Endothelial cell (in vitro differentiated cells): ENCODE measurements at regions not wholly inside any gene's neighbourhood (a gene's known extent, or its start where the extent isn't known, plus 50 kb on each side); places are given as distances from the start of the nearest gene placed in this dataset.

Source experiments
- DNase-seq: peaks from one replicate; pipeline ENCODE4 v3.0.0; 2021; ENCODE audit warnings: low spot score
- H3K27ac Mint-ChIP-seq: one replicate; pipeline ENCODE4 v1.8.0; 2021; ENCODE audit warnings: mixed read lengths, inconsistent platforms; ENCODE audit not compliant: unreplicated experiment
- H3K27me3 Mint-ChIP-seq: one replicate; pipeline ENCODE4 v1.8.0; 2021; ENCODE audit warnings: mild to moderate bottlenecking, moderate library complexity, mixed read lengths, inconsistent platforms; ENCODE audit not compliant: unreplicated experiment
- H3K36me3 Mint-ChIP-seq: one replicate; pipeline ENCODE4 v1.8.0; 2021; ENCODE audit warnings: mild to moderate bottlenecking, low read depth, mixed read lengths, inconsistent platforms; ENCODE audit not compliant: unreplicated experiment
- H3K4me1 Mint-ChIP-seq: one replicate; pipeline ENCODE4 v1.8.0; 2021; ENCODE audit warnings: mild to moderate bottlenecking, mixed read lengths, inconsistent platforms; ENCODE audit not compliant: unreplicated experiment
- H3K4me3 Mint-ChIP-seq: one replicate; pipeline ENCODE4 v1.8.0; 2021; ENCODE audit warnings: mild to moderate bottlenecking, mixed read lengths, inconsistent platforms; ENCODE audit not compliant: unreplicated experiment
- H3K9me3 Mint-ChIP-seq: one replicate; pipeline ENCODE4 v1.8.0; 2021; ENCODE audit warnings: mixed read lengths, inconsistent platforms; ENCODE audit not compliant: unreplicated experiment
- CTCF ChIP-seq: fragments of 200-600 bp; sonication (generic); IDR thresholded peaks from one replicate; pipeline ENCODE4 v1.5.0; 2021; ENCODE audit warnings: antibody characterized with exemption; ENCODE audit not compliant: unreplicated experiment

DNA sequence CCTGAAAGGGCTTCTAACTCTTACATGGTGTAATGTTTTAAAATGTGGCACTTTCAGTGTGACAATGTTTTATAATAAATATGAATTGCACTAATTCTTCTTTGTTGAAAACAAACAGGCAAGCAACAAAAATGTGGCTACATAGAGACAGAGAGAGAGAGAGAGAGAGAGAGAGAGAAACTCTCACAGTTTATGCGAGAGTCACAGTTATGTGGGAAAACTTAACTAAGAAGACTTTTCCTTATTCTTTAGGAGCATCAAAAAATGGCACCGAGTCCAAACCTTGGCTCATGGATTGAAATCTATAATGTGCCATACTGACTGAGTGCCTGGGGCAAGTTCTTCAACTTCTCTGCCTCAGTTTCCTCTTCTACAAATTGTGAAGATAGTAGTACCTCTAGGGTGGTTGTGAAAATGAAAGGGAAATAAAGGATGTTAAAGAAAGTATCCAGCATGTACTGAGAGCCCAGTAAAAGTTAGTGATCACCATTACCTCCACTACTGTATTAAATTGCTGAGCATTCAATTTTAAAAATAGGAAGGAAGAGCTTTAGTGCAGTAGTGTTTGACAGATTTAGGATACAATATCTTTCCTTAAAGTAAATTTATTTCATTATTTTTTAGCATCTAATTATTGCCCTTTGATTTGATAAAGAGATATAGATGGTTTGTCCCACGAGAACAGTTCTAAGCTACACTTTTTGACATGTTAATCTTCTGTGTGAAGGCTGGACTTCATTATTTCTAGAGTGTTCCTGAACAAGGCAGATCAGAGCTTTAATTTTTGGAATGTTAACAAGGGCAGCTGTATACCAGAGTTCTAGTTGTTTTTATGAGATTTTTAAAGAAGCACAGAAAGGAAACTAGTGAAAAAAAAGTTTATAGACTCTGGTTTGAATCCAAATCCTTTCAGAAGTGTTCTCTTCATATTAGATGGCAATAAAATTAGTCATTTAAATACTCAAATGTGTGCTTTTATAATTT is 187.5 kb upstream of the ANK2 start:
- no peak overlapping the region for H3K27ac Mint-ChIP-seq
- no peaks in the 10 kb centered on the region for H3K27me3 Mint-ChIP-seq
- TF ChIP-seq CTCF = no peak
- H3K4me3 Mint-ChIP-seq = no peak overlapping the region
- peaks cover 10% of the 10 kb centered on the region for H3K4me1 Mint-ChIP-seq
- H3K36me3 Mint-ChIP-seq = no peaks in the 10 kb centered on the region
- no peaks in the 10 kb centered on the region for H3K9me3 Mint-ChIP-seq
- DNase-seq = no peak

DNA sequence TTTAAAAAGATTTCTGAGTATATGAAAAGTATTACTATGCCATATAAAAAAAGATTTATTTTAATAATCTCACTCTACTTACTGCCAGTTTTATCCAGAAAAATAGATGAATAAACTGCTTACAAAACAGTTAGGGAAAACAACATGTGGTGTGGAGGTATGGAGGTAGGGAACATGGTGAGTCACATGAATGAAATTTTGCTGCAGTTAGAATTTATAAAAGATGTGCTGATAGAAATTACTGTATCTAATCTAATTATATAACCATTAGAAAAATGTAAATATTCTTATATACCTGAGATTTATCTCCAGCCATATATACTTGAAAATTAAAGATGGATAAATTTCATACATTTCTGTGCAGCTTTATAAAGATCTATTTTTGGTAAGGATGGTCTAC is 184.0 kb upstream of the ANK2 start:
- Mint-ChIP-seq H3K27me3 (no peaks in the 10 kb centered on the region), H3K4me3 (no peak overlapping the region), H3K36me3 (no peaks in the 10 kb centered on the region), H3K4me1 (peaks cover 10% of the 10 kb centered on the region), H3K9me3 (no peaks in the 10 kb centered on the region), H3K27ac (no peak overlapping the region)
- no peak for DNase-seq
- no peak for TF ChIP-seq CTCF

DNA sequence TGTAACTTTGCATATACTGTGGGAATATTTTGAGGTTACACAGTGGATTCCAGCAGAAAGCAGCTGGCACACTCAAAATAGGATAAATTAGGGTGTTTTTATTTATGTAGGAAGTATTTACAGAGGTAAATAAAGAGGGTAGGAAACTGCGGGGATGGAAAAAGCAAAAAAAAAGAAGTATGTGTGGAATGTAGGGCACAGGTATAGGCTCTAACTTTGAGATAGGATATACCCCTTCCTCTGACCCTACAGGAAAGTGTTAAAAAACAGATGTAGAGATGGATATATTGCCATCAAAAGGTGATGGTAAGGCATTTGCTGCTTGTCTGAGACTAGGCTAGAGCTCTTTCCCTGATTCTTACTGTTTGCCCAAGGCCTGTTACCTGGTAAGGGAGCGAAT is 173.1 kb upstream of the ANK2 start:
- TF ChIP-seq CTCF = no peak
- DNase-seq = no peak
- peaks cover 5% of the 10 kb centered on the region for H3K4me1 Mint-ChIP-seq
- H3K9me3 Mint-ChIP-seq = no peaks in the 10 kb centered on the region
- H3K27ac Mint-ChIP-seq = no peak overlapping the region
- H3K4me3 Mint-ChIP-seq = no peak overlapping the region
- H3K27me3 Mint-ChIP-seq = no peaks in the 10 kb centered on the region
- H3K36me3 Mint-ChIP-seq = no peaks in the 10 kb centered on the region

GRCh38 chr4:112881842-112882241 is 167.6 kb upstream of the ANK2 start:
- H3K27me3 Mint-ChIP-seq = no peaks in the 10 kb centered on the region
- no peaks in the 10 kb centered on the region for H3K9me3 Mint-ChIP-seq
- H3K36me3 Mint-ChIP-seq = no peaks in the 10 kb centered on the region
- H3K27ac Mint-ChIP-seq = no peak overlapping the region
- DNase-seq = no peak
- H3K4me1 Mint-ChIP-seq = peaks cover 5% of the 10 kb centered on the region
- no peak for TF ChIP-seq CTCF
- no peak overlapping the region for H3K4me3 Mint-ChIP-seq

DNA sequence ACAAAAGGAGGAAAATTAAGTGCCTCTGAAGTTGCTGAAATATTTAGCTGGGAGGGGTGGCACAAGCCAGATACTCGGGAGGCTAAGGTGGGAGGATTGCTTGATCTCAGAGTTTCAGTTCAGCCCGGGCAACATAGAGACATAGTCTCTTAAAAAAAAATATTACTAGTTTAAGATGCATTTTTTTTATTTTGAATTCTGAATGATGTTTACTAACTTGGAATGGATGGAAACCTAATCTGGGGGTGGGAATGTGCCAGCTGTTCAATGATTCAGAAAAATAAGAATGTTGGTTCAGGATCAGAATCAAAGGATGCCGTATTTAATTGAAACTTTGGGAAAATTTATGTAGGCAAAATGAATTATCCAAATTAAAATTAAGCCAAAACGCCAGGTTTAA is 167.2 kb upstream of the ANK2 start:
- DNase-seq = no peak
- no peaks in the 10 kb centered on the region for H3K9me3 Mint-ChIP-seq
- no peaks in the 10 kb centered on the region for H3K36me3 Mint-ChIP-seq
- no peak overlapping the region for H3K4me3 Mint-ChIP-seq
- no peaks in the 10 kb centered on the region for H3K27me3 Mint-ChIP-seq
- no peak overlapping the region for H3K27ac Mint-ChIP-seq
- peaks cover 5% of the 10 kb centered on the region for H3K4me1 Mint-ChIP-seq
- TF ChIP-seq CTCF = no peak
